ENCODE measurements at regions not wholly inside any gene's neighbourhood (a gene's known extent, or its start where the extent isn't known, plus 50 kb on each side); places are given as distances from the start of the nearest gene placed in this dataset.

GRCh38 chr12:76241371-76241770 is 106.8 kb downstream of the BBS10 start:
- in situ Hi-C loops (cut with HindIII; ENCODE audit: low sequenced_read_pairs): no loop called here
- no peak for DNase-seq (ENCODE audit: low read depth, low spot score)
- H3K4me3 ChIP-seq (ENCODE audit: low read depth, low read length): no peak overlapping the region
- TF ChIP-seq, protein P1, sequence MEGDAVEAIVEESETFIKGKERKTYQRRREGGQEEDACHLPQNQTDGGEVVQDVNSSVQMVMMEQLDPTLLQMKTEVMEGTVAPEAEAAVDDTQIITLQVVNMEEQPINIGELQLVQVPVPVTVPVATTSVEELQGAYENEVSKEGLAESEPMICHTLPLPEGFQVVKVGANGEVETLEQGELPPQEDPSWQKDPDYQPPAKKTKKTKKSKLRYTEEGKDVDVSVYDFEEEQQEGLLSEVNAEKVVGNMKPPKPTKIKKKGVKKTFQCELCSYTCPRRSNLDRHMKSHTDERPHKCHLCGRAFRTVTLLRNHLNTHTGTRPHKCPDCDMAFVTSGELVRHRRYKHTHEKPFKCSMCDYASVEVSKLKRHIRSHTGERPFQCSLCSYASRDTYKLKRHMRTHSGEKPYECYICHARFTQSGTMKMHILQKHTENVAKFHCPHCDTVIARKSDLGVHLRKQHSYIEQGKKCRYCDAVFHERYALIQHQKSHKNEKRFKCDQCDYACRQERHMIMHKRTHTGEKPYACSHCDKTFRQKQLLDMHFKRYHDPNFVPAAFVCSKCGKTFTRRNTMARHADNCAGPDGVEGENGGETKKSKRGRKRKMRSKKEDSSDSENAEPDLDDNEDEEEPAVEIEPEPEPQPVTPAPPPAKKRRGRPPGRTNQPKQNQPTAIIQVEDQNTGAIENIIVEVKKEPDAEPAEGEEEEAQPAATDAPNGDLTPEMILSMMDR (IDR thresholded peaks at IDR 0.05; ENCODE audit: low read depth, low read length): no peak

DNA sequence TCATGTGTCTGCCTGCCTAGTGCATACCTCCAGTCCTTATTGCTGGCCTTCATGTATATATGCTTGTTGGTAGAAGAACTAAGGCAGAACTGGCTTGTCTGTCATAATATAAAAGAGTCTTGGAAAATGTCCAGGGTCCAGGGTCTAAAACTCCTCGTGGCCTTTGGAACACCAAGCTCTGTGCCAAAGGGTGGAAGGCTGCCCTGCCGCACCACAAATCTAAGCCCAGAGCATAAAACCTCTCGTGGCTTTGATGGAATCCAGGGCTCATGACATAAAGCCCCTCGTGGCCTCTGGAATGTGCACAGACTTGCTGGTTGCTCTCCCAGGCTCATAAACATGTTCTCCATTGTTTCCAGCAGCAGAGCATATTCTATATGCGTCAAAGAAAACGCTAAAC is 107.9 kb downstream of the BBS10 start:
- no peak for DNase-seq (ENCODE audit: low read depth, low spot score)
- TF ChIP-seq, protein P1 (IDR thresholded peaks at IDR 0.05; ENCODE audit: low read depth, low read length): no peak

GRCh38 chr12:76238688-76239087 is 109.5 kb downstream of the BBS10 start:
- no peak overlapping the region for H3K4me3 ChIP-seq (ENCODE audit: low read depth, low read length)
- TF ChIP-seq, protein P1 (IDR thresholded peaks at IDR 0.05; ENCODE audit: low read depth, low read length): no peak
- in situ Hi-C loops (cut with HindIII; ENCODE audit: low sequenced_read_pairs): no loop called here
- no peak for DNase-seq (ENCODE audit: low read depth, low spot score)

More for the DNA sequence above, 107.9 kb downstream of the BBS10 start:
- H3K4me3 ChIP-seq (ENCODE audit: low read depth, low read length): no peak overlapping the region
- in situ Hi-C loops (cut with HindIII; ENCODE audit: low sequenced_read_pairs): no loop called here

- no peak for DNase-seq (ENCODE audit: low read depth, low spot score)
- in situ Hi-C loops (cut with HindIII; ENCODE audit: low sequenced_read_pairs): no loop called here
- TF ChIP-seq, protein P1 (IDR thresholded peaks at IDR 0.05; ENCODE audit: low read depth, low read length): no peak
- H3K4me3 ChIP-seq (ENCODE audit: low read depth, low read length): no peak overlapping the region
Measured at GRCh38 chr12:76237086-76237701, 111.0 kb downstream of the BBS10 start.

DNA sequence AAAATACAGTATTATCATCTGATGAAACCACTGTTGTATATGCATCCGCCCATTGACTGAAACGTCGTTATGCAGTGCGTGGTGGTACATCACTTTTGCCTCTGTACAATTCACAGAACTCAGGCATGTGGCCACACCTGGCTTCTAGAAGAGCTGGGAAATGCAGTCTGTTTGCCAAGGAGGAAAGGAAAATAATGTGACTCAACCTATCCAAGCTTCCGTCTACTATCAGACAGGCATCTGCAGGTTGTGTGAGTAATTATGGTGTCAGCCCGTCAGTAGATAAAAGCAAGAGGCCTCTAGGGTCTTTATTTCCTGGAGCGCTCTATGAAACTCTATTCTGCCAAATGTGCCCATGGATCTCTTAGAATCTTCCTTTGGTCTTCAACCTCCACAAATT is 111.6 kb downstream of the BBS10 start:
- in situ Hi-C loops (cut with HindIII; ENCODE audit: low sequenced_read_pairs): no loop called here
- peak; percentile 25 for DNase-seq (ENCODE audit: low read depth, low spot score)
- H3K4me3 ChIP-seq (ENCODE audit: low read depth, low read length): no peak overlapping the region
- TF ChIP-seq, protein P1 (IDR thresholded peaks at IDR 0.05; ENCODE audit: low read depth, low read length): no peak

DNA sequence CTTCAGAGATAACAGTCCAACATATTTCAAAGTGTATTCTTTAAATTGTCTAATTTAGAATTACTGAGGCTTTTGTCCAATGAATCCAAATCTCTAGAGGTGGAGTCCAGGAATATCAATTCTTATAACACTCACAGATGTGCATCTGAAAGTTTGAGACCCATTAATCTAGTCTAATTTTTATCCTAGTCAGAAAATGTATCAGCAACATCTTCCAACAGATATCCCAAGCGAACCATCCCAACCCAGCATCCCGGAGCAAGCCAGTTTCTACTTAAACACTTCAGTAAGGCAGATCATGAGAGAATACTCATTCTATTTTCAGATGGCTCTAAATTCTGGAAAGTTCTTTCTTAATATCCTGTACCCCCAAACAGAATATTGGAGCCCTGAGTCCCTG is 113.5 kb downstream of the BBS10 start:
- DNase-seq (ENCODE audit: low read depth, low spot score): no peak
- TF ChIP-seq, protein P1 (IDR thresholded peaks at IDR 0.05; ENCODE audit: low read depth, low read length): no peak
- H3K4me3 ChIP-seq (ENCODE audit: low read depth, low read length): no peak overlapping the region
- in situ Hi-C loops (cut with HindIII; ENCODE audit: low sequenced_read_pairs): no loop called here
